ENCODE measurements at regions not wholly inside any gene's neighbourhood (a gene's known extent, or its start where the extent isn't known, plus 50 kb on each side); places are given as distances from the start of the nearest gene placed in this dataset.

DNA sequence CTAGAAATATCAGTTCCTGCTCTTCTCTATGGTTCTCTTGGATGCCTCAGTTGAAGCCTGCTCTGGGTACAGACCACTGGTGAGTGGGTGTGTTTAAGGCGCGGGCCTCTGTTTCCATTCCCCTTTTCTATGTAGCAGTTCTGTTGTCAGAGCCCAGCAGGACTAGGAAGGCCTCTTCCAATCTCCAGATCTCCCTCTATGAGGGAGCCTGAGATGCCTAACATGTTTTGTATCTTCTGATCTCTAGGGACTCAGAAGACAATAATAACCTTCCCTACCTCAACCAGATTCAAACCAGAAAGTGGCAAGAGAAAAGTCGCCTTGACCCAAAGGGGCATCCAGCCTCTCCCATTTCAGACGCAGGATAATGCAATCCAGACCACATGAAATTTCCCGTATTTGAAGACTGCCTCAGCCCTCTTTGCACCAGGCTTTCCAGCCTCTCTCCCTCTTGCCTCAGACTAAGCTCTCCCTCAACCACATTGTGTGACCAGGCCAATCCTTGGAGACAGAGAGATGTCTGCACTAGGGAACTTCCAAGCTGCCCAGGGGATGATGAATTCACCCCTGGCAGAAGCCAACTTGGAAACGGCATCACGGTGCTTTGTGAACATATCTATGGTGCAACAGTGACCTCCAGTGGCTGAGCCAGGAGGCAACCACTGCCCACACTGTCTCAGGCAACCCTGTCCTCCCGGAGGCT, 150.1 kb upstream of the UBASH3B start:
- ATAC-seq = peak; percentile 95 to 100 (median 100)
- intact Hi-C loops (cut with DNase I) = loop anchor here in 2 of 3 donors (5.0 to 10.0 kb wide), 2 partner anchors 398 to 851 kb away; no protein-coding TSS in a partner anchor
- Histone ChIP-seq H3K27me3 (no peaks in the 10 kb centered on the region), H3K4me3 (no peak overlapping the region), H3K9me3 (no peaks in the 10 kb centered on the region), H3K27ac (no peak overlapping the region), H3K4me1 (no peaks in the 10 kb centered on the region), H3K36me3 (no peaks in the 10 kb centered on the region)
- TF ChIP-seq CTCF (IDR thresholded peaks at IDR 0.05) = peak; percentile 56 to 81 (median 74)
- WGBS, 2 donors = 35 to 38% methylated on average over 8 of the region's 8 CpGs
- FAIRE-seq = peak; percentile 57
- DNase-seq = peak; percentile 64 to 87 (median 78)

GRCh38 chr11:122494221-122494620, 161.3 kb upstream of the UBASH3B start:
- no peak for FAIRE-seq
- ATAC-seq = no peak
- Histone ChIP-seq H3K27me3 (no peaks in the 10 kb centered on the region), H3K9me3 (no peaks in the 10 kb centered on the region), H3K36me3 (no peaks in the 10 kb centered on the region), H3K4me3 (no peak overlapping the region), H3K27ac (no peak overlapping the region), H3K4me1 (no peaks in the 10 kb centered on the region)
- intact Hi-C loops (cut with DNase I) = no loop called here
- TF ChIP-seq CTCF (IDR thresholded peaks at IDR 0.05) = no peak
- 53 to 62% methylated on average over 2 of the region's 2 CpGs for WGBS, 2 donors
- no peak for DNase-seq

DNA sequence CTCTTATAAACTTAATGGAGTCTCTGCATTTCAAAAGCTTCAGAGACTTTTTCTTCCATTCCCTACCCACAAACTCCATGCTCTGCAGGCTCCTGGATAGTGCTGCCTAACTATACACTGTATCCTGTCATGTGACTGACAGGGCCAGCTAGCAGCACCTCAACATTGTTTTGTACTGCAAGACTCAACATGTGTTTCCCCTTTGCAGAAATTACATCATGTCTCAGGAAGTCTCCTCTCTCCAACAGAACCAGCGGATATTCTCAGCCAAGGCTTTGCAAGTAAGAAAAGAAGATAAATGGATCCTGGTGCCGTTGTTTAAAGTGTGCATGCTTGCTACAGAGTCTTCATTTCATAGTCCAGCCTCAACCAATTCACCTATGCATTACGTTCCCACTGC, 164.0 kb upstream of the UBASH3B start:
- DNase-seq (no peak), ATAC-seq (no peak), FAIRE-seq (no peak)
- intact Hi-C loops (cut with DNase I) = no loop called here
- H3K9me3 ChIP-seq = no peaks in the 10 kb centered on the region
- no peak for TF ChIP-seq CTCF (IDR thresholded peaks at IDR 0.05)
- no peaks in the 10 kb centered on the region for H3K27me3 ChIP-seq
- H3K27ac ChIP-seq = no peak overlapping the region
- H3K36me3 ChIP-seq = no peaks in the 10 kb centered on the region
- WGBS, 2 donors = 66 to 71% methylated on average over 3 of the region's 3 CpGs
- no peak overlapping the region for H3K4me3 ChIP-seq
- H3K4me1 ChIP-seq = no peaks in the 10 kb centered on the region

DNA sequence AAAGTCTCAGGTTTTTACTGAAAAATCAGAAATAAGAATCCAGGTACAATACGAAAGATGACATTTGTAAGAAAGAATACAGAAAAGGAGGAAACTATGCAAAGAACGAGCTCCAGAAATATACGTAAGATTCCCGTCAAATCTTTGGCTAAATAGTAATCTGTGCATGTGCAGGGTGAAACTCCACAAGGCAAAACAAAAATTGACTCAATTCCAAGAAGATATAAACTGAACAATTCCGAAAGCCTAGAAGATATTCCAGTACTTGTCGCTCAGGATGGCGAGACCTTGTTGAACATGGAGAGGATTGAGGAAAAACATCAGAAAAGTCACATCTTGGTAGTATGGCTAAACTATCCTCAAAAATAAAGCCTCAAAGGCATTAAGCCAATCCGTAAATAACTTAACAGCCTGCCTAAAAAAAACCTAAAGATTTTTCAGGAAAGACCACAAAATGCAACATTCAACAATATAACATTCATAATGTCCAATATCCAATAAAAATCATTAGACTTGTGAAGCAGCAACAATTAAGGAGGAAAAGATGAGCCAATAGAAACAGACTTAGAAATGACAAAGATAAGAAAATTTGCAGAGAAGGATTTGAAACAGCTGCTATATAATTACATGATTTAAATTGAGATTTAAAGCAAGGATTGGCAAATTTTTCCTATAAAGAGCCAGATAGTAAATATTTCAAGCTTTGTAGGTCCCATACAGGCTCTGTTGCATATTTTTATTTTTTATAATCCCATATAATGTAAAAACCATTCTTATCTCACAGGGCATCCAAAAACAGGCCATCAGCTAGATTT, 166.4 kb upstream of the UBASH3B start:
- no peak for FAIRE-seq
- no peaks in the 10 kb centered on the region for H3K27me3 ChIP-seq
- no peak for DNase-seq
- H3K36me3 ChIP-seq = no peaks in the 10 kb centered on the region
- no peak for ATAC-seq
- H3K27ac ChIP-seq = no peak overlapping the region
- H3K4me1 ChIP-seq = no peaks in the 10 kb centered on the region
- H3K4me3 ChIP-seq = no peak overlapping the region
- WGBS, 2 donors = 83 to 89% methylated on average over 8 of the region's 8 CpGs
- intact Hi-C loops (cut with DNase I) = no loop called here
- H3K9me3 ChIP-seq = no peaks in the 10 kb centered on the region
- no peak for TF ChIP-seq CTCF (IDR thresholded peaks at IDR 0.05)

DNA sequence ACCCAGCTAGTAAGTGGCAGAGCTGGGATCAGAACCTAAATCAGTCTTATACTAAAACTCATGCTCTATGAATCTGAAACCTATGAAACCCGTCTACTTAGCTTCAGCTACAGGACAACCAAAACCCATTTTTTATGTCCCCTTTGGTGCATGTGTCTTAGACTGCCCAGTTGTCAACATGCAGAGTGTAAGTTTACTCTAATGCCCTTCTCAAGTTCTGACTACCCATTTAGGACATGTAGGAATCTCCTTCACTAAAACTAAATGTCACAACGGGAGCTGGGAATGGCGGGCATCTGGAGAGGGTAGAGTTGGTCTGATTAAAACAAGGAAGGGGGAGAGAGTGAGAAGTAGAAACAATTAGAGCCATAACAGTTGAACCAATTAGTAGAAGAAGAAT, 167.9 kb upstream of the UBASH3B start:
- no peak for DNase-seq
- H3K27me3 ChIP-seq = no peaks in the 10 kb centered on the region
- FAIRE-seq = no peak
- no peak for ATAC-seq
- intact Hi-C loops (cut with DNase I) = no loop called here
- 79 to 88% methylated on average over 3 of the region's 3 CpGs for WGBS, 2 donors
- no peaks in the 10 kb centered on the region for H3K9me3 ChIP-seq
- H3K4me1 ChIP-seq = no peaks in the 10 kb centered on the region
- H3K4me3 ChIP-seq = no peak overlapping the region
- no peak for TF ChIP-seq CTCF (IDR thresholded peaks at IDR 0.05)
- H3K27ac ChIP-seq = no peak overlapping the region
- no peaks in the 10 kb centered on the region for H3K36me3 ChIP-seq
